OCI-LY1 (cell line): ENCODE measurements at regions not wholly inside any gene's neighbourhood (a gene's known extent, or its start where the extent isn't known, plus 50 kb on each side); places are given as distances from the start of the nearest gene placed in this dataset.

ENCODE experiments used
- H2AFZ ChIP-seq: fragments of 200-600 bp; sonication (generic), shearing (Covaris generic); 2 replicates; pipeline ENCODE4 v1.6.0; 2014; ENCODE audit warnings: antibody characterized with exemption, mild to moderate bottlenecking, low read length
- H3F3A ChIP-seq: fragments of 200-600 bp; sonication (generic), shearing (Covaris generic); 2 replicates; pipeline ENCODE4 v1.6.0; 2014; ENCODE audit warnings: mild to moderate bottlenecking, antibody characterized with exemption, low read length, moderate library complexity; ENCODE audit not compliant: insufficient read depth
- H3K27ac ChIP-seq: fragments of 200-600 bp; sonication (generic); 2 replicates; pipeline ENCODE4 v1.5.1; 2014; ENCODE audit warnings: low read length, mixed run types, mild to moderate bottlenecking, low read depth; ENCODE audit not compliant: poor library complexity, severe bottlenecking
- H3K27me3 ChIP-seq: fragments of 200-600 bp; sonication (generic); 2 replicates; pipeline ENCODE4 v1.6.0; 2014; ENCODE audit warnings: antibody characterized with exemption, mild to moderate bottlenecking, low read length, moderate library complexity; ENCODE audit not compliant: insufficient read depth
- H3K36me3 ChIP-seq: fragments of 200-600 bp; sonication (generic); 2 replicates; pipeline ENCODE4 v1.6.1; 2014; ENCODE audit warnings: mild to moderate bottlenecking, antibody characterized with exemption, low read length, moderate library complexity, mixed read lengths; ENCODE audit not compliant: insufficient read depth
- H3K4me1 ChIP-seq: fragments of 200-600 bp; sonication (generic); 2 replicates; pipeline ENCODE4 v1.5.1; 2014; ENCODE audit warnings: mild to moderate bottlenecking, low read length, moderate library complexity; ENCODE audit not compliant: insufficient read depth, severe bottlenecking
- H3K4me2 ChIP-seq: fragments of 200-600 bp; sonication (generic), shearing (Covaris generic); 2 replicates; pipeline ENCODE4 v1.6.1; 2014; ENCODE audit warnings: low read length
- H3K4me3 ChIP-seq: fragments of 200-600 bp; sonication (generic); 2 replicates; pipeline ENCODE4 v1.5.1; 2014; ENCODE audit warnings: low read length, low read depth, mild to moderate bottlenecking, mixed read lengths; ENCODE audit not compliant: poor library complexity, severe bottlenecking
- H3K79me2 ChIP-seq: fragments of 200-600 bp; shearing (Covaris generic); 2 replicates; pipeline ENCODE4 v1.6.1; 2016; ENCODE audit warnings: mixed run types, low read length, mixed read lengths; ENCODE audit not compliant: insufficient read depth
- H3K9ac ChIP-seq: fragments of 200-600 bp; sonication (generic), shearing (Covaris generic); 2 replicates; pipeline ENCODE4 v1.6.1; 2014; ENCODE audit warnings: mild to moderate bottlenecking, low read length, mixed read lengths
- H3K9me2 ChIP-seq: fragments of 200-600 bp; sonication (generic), shearing (Covaris generic); 2 replicates; pipeline ENCODE4 v1.6.1; 2014; ENCODE audit warnings: low read depth, mild to moderate bottlenecking, low read length, mixed read lengths
- H3K9me3 ChIP-seq: fragments of 200-600 bp; shearing (Covaris generic); 2 replicates; pipeline ENCODE4 v1.6.1; 2014; ENCODE audit warnings: low read length, mixed read lengths
- H4K20me1 ChIP-seq: fragments of 200-600 bp; sonication (generic), shearing (Covaris generic); 2 replicates; pipeline ENCODE4 v1.6.0; 2016; ENCODE audit warnings: mild to moderate bottlenecking, low read length; ENCODE audit not compliant: insufficient read depth
- CTCF ChIP-seq: fragments of 200-600 bp; sonication (generic), shearing (Covaris generic); IDR thresholded peaks from 2 replicates; pipeline ENCODE4 v1.5.1; 2017; ENCODE audit warnings: mild to moderate bottlenecking, antibody characterized with exemption, low read length, moderate library complexity, mixed read lengths
- EZH2 ChIP-seq: fragments of 200-600 bp; sonication (generic), shearing (Covaris generic); IDR thresholded peaks from 2 replicates; pipeline ENCODE4 v1.8.0; 2017; ENCODE audit warnings: borderline replicate concordance, mixed run types, mild to moderate bottlenecking, antibody characterized with exemption, low read length, moderate library complexity, mixed read lengths

GRCh38 chr16:49179714-49180330 is 101.8 kb downstream of the CBLN1 start:
- Histone ChIP-seq H3K27ac (no peak overlapping the region), H3K4me3 (no peak overlapping the region), H3F3A (no peaks in the 10 kb centered on the region), H3K27me3 (no peaks in the 10 kb centered on the region), H3K4me2 (no peak overlapping the region), H3K9me3 (no peaks in the 10 kb centered on the region), H3K36me3 (no peaks in the 10 kb centered on the region), H3K79me2 (no peaks in the 10 kb centered on the region), H3K9ac (no peak overlapping the region), H3K4me1 (no peaks in the 10 kb centered on the region), H2AFZ (no peak overlapping the region), H3K9me2 (no peaks in the 10 kb centered on the region), H4K20me1 (no peaks in the 10 kb centered on the region)
- TF ChIP-seq EZH2 (no peak), CTCF (no peak)

- no peaks in the 10 kb centered on the region for H3K9me2 ChIP-seq
- H3K4me2 ChIP-seq = no peak overlapping the region
- H3K9me3 ChIP-seq = no peaks in the 10 kb centered on the region
- no peaks in the 10 kb centered on the region for H4K20me1 ChIP-seq
- no peaks in the 10 kb centered on the region for H3K36me3 ChIP-seq
- no peak overlapping the region for H2AFZ ChIP-seq
- H3K79me2 ChIP-seq = no peaks in the 10 kb centered on the region
- no peak overlapping the region for H3K9ac ChIP-seq
- no peak for TF ChIP-seq EZH2
- TF ChIP-seq CTCF = no peak
- no peak overlapping the region for H3K27ac ChIP-seq
- H3K27me3 ChIP-seq = no peaks in the 10 kb centered on the region
- H3K4me3 ChIP-seq = no peak overlapping the region
- H3F3A ChIP-seq = no peaks in the 10 kb centered on the region
- H3K4me1 ChIP-seq = no peaks in the 10 kb centered on the region
Observed at GRCh38 chr16:49168126-49168525, 113.5 kb downstream of the CBLN1 start.

- H3K9me2 ChIP-seq = no peaks in the 10 kb centered on the region
- H3K4me3 ChIP-seq = no peak overlapping the region
- no peaks in the 10 kb centered on the region for H4K20me1 ChIP-seq
- no peak overlapping the region for H3K27ac ChIP-seq
- no peaks in the 10 kb centered on the region for H3F3A ChIP-seq
- no peaks in the 10 kb centered on the region for H3K36me3 ChIP-seq
- no peaks in the 10 kb centered on the region for H3K4me1 ChIP-seq
- TF ChIP-seq CTCF = no peak
- no peak for TF ChIP-seq EZH2
- H3K27me3 ChIP-seq = no peaks in the 10 kb centered on the region
- H3K9me3 ChIP-seq = no peaks in the 10 kb centered on the region
- H2AFZ ChIP-seq = no peak overlapping the region
- no peak overlapping the region for H3K9ac ChIP-seq
- H3K79me2 ChIP-seq = no peaks in the 10 kb centered on the region
- H3K4me2 ChIP-seq = no peak overlapping the region
Observed at GRCh38 chr16:49165025-49165424, 116.6 kb downstream of the CBLN1 start.
